ENCODE measurements at regions not wholly inside any gene's neighbourhood (a gene's known extent, or its start where the extent isn't known, plus 50 kb on each side); places are given as distances from the start of the nearest gene placed in this dataset.
"Not testable (repeated sequence)": the region's sequence is repeated elsewhere in the genome, so short reads cannot be mapped to it uniquely, and the experiment has no call there.

DNA sequence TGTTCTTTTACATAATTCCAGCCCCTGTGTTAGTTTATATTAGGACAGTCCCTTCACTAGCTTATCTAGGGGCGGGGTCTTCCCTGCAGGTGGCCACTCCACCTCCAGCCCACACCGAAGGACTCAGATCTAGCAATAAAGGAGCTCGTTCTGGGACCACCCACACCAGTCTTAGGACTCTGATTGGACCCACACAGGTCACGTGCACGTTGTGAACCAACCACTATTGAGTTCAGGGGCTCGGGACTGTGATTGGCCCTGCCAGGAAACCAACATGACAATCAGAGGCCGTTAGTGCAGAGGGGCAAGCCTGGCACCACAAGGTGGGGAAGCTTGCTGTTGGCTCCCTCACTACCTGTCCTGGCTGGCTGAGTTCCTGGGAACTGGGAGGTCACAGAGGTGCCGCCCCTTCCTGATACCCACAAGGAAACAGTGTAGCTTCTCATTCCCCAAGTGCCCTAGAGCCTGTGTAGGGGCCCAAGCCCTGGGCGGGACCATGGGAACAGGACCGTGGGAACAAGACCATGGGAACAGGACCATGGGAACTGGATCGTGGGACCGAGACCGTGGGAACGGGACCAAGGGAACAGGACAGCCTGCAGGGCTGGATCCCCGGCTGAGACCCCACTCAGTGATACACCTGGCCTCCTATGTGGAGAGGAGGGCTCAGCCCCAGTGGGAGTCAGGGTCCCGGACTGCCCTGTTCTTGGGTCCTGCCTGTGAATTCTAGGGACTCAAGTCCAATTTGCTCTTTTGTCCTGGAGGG, 297.8 kb downstream of the ADGRD1 start:
- DNase-seq: no peak

DNA sequence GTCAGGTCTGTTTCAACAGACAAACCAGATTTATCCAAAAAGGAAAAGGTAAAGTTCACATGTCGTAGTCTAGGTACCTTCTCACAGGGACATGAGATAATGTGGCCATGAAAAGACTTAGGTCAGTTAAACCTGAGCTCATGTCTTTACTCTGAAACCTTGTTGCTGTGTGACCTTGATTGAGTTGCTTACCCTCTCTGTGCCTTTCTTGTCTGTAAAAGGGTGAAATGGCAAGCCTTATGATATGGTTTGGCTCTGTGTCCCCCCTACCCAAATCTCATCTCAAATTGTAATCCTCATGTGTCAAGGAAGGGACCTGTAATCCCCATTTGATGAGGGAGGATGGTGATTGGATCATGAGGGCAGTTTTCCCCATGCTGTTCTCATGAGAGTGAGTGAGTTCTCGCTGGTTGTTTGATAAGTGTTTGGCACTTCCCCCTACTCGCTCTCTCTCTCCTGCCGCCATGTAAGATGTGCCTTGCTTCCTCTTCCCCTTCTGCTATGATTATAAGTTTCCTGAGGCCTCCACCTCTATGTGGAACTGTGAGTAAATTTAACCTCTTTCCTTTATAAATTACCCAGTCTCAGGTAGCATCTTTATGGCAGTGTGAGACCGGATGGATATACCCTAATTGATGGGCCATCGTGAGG, 299.8 kb downstream of the ADGRD1 start:
- DNase-seq: no peak

DNA sequence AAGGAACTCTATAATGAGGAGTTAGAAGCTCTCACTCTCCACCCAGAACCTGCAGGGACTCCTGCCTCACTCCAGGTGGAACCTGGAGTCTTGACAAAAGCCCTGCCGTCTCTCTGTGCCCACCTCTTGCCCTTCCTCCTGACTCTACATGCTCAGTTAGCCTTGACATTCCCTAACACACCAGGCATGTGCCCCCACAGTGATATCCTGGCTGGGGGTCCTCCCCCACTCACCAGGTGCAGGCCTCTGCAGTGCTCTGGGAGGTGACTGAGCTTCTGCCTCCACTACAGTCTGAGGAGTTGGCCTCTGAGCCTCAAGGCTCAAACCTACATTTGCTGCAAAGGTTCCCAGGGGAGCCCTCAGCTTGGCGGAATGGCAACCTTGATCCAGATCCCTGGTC, 300.7 kb downstream of the ADGRD1 start:
- DNase-seq: no peak

DNA sequence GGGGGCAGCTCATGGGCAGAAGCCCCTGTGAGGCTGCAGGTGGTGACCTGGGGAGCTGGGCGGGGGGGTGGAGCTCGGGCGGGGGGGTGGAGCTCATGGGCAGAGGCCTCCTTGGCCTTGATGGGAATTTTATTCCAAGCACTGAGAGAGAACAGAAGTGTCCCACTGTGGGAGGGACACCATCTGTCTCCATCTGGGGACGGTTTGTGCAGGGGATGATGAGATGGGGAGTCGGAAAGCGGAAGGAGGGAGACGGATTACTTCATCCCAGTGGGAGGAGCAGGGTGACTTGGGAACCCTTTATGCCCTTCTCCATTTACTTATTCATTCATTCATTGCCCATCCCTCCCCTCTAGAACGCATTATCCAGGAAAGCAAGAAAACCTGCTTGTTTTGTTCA, 304.7 kb downstream of the ADGRD1 start:
- no peak for DNase-seq

DNA sequence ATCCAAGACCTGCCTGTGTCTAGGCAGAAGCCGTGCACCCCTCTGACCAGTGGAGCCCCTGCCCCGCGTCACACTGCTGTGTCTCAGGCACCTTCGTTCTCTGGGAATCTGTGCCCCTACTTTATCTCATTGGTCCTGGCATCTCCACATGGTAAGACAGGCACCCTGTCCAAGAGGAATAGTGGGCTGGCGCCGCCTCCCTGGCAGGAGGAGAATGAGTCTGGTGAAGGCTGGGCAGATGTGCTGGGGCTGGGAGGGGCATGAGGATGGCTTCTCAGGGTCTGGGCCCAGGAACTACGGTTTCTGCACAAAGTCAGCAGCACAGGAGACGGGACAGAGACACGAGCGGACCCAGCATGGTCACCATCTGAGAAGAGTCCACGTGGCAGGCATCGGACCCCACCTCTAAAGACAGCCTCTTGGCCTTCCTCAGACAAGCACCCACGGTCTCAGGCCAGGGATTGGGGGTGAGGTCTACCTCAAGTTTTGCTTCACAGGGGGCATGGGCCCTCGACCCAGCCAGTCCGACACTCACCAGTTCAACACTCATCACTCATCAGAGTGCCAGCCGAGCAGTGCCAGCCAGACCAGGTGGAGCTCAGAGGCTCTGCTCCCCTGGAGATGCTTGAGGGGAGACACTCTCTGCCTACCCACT, 306.7 kb downstream of the ADGRD1 start:
- no peak for DNase-seq

DNA sequence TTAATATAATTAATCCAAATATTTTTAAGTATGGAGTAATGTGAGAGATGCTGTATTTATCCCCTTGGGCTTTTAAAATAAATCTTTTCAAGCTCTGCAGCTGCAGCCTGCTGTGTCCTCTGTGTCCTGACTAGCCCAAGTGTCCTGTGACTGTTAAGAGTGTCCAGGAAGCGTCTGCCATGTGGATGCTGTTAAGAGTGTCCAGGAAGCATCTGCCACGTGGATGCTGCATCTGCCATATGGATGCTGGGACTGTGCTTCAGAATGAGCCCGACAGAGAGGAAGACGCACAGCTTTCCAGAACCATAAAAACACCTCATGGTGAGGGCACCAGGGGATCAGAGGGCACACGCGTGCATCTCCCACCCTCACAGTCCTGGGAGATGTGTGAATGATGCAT, 307.2 kb downstream of the ADGRD1 start:
- no peak for DNase-seq

DNA sequence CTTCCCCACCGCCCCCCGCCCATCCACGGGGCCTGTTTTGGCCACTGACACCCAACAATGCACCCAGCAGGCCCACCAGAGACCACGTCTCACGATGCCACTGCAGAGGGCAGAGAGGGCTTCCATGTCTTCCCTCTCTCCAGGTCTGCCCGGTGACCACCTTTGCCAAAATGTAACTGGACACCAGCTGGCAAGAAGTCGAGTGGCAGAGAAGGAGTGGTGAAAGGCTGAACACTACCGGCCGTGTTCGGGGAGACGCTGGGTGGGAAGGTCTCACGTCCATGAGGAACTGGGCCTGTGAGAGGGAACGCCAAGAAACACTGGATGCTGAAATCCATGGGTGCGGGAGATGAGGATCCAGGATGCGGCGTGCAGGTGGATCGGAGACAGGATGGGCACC, 308.2 kb downstream of the ADGRD1 start:
- no peak for DNase-seq

DNA sequence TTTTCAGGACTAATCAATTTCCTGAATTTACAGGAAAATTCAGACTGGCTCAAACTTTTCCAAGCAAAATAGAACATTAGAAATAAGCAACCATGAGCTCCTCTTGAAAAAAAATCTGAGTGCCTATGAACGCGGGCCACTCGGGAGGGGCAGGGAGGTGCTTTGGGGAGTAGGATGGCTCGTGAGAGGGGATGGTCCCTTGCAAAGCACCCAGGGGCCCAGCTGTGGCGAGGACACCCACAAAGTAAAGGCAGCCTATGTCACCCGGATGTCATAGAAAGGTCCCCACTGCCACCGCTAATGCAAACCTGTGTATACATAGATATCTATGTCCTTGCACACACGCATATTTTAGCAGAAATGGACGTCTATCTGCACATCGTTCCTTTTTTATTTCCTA, 309.9 kb downstream of the ADGRD1 start:
- DNase-seq: no peak

DNA sequence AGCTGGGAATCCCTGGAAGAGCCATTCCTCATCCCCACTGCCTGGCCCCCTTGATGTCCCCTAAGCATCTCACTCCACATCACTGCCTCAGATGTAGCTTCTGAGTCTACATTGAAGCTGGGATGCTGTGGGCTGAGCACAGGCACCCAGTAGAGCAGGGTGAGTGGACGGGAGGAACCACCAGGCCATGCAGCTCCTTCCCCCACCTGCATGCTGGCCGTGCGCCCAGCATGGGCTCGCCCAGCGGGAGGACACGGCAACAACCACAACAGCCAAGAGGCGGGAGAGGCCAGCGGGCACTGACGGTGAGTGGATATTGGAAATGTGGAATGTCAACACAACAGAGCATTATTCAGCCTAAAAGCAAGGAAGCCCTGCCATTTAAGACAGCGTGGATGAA, 310.9 kb downstream of the ADGRD1 start:
- no peak for DNase-seq

DNA sequence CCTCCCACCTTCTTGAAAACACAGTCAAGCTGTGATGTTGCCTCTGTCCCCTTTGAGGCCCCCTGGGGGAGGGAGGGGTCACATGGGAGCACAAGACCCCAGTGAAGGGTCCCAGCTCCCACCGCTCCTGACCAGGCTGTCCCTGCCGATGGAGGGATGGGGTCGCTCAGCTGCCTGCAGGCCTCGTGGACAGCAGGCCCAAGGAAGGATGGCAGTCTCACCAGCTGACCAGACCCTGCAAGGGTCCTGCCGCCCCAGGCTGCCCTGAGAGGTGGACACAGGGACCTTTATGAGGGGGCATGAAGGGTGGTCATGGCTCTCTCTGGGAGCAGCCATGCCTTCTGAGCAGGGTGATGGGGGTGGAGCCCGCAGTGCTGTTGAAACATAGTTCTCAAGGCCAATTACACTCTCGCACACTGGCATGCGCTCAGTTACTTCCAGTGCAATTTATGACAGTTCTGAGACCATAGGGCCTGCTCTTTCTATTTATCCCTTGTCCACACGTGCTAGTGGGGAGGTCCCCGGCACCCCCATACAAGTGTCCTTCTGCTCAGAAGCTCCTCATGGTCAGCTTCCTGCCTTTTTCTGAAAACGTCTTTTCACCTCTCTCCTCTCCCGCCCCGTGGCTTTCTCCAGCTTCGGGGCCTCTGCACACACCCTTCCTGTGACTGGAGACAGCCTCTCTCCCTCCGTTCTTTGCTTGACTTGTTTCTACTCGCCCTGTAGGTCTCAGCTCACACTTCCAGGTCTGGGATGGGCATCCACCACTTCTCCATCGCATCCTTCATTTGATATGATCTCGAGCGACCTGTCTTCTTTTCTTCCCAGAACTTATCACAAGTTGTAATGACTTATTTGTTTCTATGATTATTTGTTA, 313.1 kb downstream of the ADGRD1 start:
- no peak for DNase-seq

DNA sequence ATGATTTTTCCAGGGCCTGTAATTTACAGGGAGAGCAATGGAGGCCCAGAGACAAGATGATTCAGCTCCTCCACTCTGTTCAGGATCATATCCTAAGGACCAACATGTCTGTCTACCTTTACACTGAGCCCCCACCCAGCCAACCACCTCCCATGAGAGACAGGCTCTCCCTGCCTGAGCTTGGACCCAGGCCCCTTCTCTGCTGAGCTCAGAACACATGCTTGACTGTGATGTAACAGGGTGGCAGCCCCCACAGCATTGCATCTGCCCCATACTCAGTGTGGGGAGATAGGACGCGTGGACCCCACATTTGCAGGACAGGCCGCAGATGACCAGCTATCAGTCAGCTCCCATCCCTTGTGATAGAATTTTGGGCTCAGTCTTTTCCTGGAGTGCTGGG, 313.9 kb downstream of the ADGRD1 start:
- no peak for DNase-seq

DNA sequence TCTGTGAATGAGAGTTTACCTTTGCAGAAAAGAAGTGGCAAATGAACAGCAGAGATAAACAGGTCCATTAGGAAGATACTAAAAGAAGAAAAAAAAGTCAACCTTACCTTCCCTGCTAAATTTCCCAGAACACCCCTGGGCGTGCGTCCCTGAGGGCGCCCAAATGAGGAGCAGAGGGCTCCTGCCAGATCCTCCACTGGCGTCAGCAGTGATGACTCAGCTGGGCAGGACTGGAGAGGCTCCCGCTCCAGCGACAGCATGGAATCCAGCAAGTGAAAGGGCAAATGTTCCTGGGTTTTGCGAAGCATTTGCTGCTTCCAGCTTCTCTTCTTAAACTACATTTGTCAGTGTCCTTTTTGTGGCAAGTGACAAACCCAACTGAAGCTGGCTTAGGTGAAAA, 314.4 kb downstream of the ADGRD1 start:
- not testable (repeated sequence) for DNase-seq

DNA sequence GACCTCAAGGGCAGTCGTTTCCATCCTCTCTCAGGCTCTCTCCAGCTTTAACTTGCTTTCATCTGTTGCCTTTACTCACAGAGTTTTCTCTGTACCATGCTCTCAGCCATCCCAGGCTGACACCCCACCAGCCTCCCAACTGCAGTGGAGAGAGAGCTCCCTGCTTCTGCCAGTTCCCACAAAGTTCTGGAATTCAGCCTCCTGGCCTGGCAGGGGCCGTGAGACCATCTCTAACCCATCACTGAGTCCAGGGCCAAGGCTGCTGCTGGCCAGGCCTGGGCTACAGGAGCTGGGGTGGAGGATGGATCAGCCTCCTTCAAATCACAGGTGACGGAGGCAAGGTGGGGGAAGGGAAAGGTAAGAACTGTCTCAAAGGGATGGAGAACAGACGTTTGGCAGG, 314.9 kb downstream of the ADGRD1 start:
- DNase-seq: not testable (repeated sequence)

DNA sequence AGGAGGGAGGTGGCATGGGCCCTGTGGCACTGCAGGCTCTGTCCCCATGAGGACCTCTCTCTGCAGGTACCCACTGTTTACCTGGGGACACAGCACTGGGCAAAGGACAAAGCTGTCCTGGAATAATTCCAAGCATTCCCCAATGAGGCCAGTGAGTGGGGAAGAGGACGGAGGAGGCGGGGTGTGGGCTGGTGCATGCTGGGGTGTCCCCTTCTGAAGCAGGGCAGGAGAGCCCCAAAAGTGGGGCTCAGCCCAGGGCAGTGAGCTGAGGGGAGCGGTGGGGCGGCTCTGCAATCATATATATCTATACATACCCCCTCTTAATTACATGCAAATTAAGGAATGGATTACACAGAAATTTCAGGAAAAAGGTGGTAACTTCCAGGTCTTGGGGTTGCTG, 315.8 kb downstream of the ADGRD1 start:
- no peak for DNase-seq

DNA sequence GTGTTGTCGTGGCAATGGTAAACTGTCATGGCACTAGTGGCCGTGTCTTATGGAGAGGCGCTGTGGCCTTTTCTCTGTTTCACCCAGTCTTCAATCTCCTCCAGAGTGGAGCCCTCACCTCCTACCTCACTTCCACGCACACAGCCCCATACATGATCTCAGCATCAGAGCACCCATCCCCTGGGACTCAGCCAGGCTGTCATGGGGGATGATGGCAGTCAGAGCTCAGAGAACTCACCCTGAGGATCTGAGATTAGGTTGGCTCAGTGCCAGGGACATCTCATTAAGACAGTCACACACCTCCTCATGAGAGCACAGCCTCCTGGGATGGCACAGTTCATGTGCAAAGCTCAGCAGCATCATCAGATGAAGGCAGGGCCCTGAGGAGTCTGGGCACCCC, 316.3 kb downstream of the ADGRD1 start:
- not testable (repeated sequence) for DNase-seq

DNA sequence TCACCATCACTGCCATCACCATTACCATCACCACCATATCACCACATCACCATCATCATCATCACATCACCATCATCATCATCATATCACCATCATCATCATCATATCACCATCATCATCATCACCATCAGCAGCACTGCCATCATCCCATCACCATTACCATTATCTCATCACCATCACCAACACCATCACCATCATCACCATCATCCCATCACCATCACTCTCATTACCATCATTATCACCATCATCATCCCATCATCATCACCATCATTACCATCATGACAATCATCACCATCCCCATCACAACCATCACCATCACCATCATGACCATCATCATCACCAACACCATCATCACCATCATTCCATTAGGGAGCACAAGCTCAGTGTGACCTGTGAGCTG, 318.0 kb downstream of the ADGRD1 start:
- no peak for DNase-seq

DNA sequence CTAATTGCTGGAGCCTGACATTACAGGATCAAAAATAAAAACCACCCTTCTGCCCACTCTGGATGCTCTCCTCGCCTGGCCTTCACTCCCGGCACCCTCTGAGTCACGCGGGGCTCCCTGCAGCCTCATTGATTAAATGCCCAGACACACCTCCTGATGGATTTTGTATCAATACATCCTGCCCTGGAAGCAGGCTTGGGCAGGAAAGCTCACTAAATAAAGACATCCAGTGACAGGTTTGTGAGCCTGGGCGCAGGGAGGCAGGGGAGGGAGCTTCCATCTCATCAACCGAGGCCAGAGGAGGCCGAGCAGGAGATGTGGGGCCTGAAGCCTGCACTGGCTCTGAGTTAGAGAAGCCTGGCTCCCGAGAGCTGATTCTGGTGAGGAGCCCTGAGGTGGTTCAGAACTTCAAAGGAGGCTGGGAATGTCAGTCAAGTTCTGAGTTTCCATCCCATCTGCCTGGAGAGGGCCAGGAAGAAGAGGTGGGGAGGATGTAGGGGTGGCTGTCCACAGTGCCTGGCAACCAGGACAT, 318.6 kb downstream of the ADGRD1 start:
- DNase-seq: not testable (repeated sequence)

DNA sequence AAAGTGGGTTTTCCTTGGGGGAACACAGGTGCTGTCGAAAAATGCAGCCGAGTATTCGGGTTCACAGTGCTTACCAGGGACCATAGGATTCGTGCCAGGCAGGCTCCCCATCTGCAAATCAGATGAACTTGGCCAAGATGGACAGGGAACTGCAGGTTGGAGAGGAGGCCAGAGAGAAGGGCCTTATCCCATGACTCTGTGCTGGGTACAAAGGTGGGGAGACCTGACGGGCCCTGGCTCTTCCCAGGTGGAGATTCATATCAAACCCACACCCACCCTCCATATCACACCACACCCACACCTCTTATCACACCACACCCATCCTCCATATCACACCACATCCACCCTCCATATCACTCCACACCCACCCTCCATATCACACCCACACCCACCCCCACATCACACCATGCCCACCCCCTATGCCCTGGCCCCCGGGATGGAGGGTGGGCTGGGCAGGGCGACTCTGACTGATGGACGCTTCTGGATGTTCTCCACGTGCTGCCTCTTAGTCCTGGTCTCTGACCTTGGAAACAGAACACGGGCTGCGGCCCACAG, 319.7 kb downstream of the ADGRD1 start:
- DNase-seq: no peak

DNA sequence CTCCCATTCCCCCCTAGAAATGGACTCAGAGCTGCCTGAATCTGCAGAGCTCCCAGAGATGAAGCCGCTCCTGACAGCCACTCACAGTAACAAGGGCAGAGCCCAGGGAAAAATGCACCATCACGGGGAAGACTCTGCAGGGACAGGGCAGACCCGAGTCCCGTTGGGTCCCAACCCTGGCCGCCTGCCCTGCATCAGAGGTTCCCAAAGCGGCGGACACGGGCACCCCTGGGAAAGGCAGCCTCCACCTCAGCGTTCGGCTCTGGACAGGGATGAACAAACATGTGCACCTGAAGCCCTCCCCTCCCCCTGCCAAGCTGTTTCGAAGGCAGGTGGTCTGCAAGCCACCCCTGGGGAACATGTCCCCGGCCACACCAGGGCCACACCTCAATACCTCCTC, 320.4 kb downstream of the ADGRD1 start:
- DNase-seq: no peak

DNA sequence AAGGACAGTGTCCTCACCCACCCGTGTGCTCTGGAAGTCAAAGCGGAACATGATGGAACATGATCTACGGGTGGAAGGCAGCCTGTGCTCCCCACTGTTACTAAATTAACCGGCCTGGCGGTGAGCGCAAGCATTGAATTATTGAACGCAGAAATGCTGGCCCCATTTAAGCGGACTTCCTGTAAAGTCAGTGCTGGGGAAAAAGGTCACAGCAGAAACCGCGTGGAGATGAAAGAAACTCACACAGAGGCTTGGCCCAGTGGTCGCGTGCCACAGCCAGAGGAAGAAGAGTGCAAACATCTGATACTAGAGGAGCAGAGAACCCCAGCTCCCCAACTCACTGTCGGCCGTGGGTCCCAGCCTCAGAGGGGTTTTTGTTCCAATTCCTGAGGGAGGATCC, 321.2 kb downstream of the ADGRD1 start:
- DNase-seq: no peak

DNA sequence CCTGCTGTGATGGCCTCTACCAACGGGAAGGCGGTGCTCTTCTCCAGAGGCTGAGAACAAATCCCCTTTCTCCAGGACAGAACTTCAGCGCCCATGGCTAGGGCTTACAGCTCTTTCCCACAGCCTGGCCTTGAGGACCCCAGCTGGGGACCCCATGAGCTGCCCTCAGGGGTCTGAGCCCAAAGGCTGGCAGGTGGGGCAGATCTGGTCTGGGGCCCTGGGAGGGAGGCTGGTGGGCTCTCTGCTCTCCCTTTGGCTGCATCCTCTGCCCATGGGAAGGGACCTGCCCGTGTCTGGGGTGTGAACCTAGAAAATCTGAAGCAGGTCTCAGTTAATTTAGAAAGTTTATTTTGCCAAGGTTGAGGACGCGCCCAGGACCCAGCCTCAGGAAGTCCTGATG, 322.1 kb downstream of the ADGRD1 start:
- DNase-seq: no peak

DNA sequence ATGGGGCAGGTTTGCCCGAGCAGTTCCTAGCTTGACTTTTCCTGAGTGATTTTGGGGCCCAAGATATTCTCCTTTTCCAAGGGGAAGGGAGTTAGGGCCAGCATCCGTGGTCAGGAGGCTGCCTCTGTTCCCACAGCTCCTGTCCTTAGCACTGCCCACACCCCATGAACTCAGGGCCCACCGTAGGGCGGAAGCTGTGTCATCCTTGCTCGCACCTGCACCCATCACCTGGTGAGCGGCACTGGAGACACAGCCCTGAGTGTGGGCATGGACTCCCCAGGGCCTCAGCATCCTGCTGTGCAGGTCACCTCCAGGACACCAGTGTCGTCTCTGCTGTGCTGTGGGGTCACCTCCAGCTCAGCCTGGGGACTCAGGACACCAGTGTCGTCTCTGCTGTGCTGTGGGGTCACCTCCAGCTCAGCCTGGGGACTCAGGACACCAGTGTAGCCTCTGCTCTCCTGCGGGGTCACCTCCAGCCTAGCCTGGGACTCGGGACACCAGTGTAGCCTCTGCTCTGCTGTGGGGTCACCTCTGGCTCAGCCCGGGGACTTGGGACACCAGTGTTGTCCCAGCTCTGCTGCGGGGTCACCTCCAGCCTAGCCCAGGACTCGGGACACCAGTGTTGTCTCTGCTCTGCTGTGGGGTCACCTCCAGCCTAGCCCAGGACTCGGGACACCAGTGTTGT, 322.9 kb downstream of the ADGRD1 start:
- no peak for DNase-seq

Data from activated CD4-positive, alpha-beta T cell treated with anti-CD3 and anti-CD28 coated beads, Interleukin-2, amount 50 U/mL, for 4 hours (primary cell).